Spleen (tissue), 11 donors: ENCODE measurements at regions not wholly inside any gene's neighbourhood (a gene's known extent, or its start where the extent isn't known, plus 50 kb on each side); places are given as distances from the start of the nearest gene placed in this dataset.

Experiments used
- DNase-seq: peaks from one replicate; pipeline ENCODE4 v3.0.0-alpha.2; 2020
- H3K27ac ChIP-seq, 8 donors: fragments of 200-600 bp; sonication (generic) in 7 of 8; 1 replicate in 4 of 8; 2 replicates in 4 of 8; pipeline versions ENCODE4 v1.5.0 to v1.8.0; 2016 to 2021; ENCODE audit warnings: inconsistent platforms in 4 of 8, mild to moderate bottlenecking in 4 of 8, moderate library complexity in 1 of 8
- H3K27me3 ChIP-seq, 7 donors: fragments of 200-600 bp; sonication (generic) in 6 of 7; replicated peaks in 1 of 7; 1 replicate in 4 of 7; 2 replicates in 3 of 7; pipeline versions ENCODE4 v1.5.0 to v1.8.0; 2016 to 2021; ENCODE audit warnings: inconsistent platforms in 3 of 7, mild to moderate bottlenecking in 1 of 7
- H3K36me3 ChIP-seq, 6 donors: fragments of 200-600 bp; sonication (generic) in 5 of 6; 1 replicate in 4 of 6; 2 replicates in 2 of 6; pipeline versions ENCODE4 v1.5.0 to v1.8.0; 2016 to 2021; ENCODE audit warnings: inconsistent platforms in 2 of 6
- H3K4me1 ChIP-seq, 6 donors: fragments of 200-600 bp; sonication (generic) in 5 of 6; 1 replicate in 3 of 6; 2 replicates in 3 of 6; pipeline versions ENCODE4 v1.5.0 to v1.8.0; 2016 to 2021; ENCODE audit warnings: inconsistent platforms in 3 of 6
- H3K4me3 ChIP-seq, 8 donors: fragments of 200-600 bp; sonication (generic) in 7 of 8; 1 replicate in 4 of 8; 2 replicates in 4 of 8; pipeline versions ENCODE4 v1.5.0 to v1.8.0; 2016 to 2021; ENCODE audit warnings: inconsistent platforms in 4 of 8, mild to moderate bottlenecking in 4 of 8, moderate library complexity in 2 of 8
- H3K9me3 ChIP-seq, 8 donors: fragments of 200-600 bp; sonication (generic) in 7 of 8; 1 replicate in 4 of 8; 2 replicates in 4 of 8; pipeline versions ENCODE4 v1.5.0 to v1.8.0; 2016 to 2021; ENCODE audit warnings: inconsistent platforms in 4 of 8
- POLR2A ChIP-seq, 3 donors: fragments of 450-650 bp; IDR thresholded peaks; one replicate each; pipeline ENCODE4 v1.5.1; 2017; ENCODE audit warnings: antibody characterized with exemption in 3 of 3, mild to moderate bottlenecking in 1 of 3
- POLR2AphosphoS5 ChIP-seq, 3 donors: sonication (generic); formaldehyde crosslinking; IDR thresholded peaks; one replicate each; pipeline ENCODE4 v1.5.1; 2017; ENCODE audit warnings: antibody characterized with exemption in 3 of 3
- WGBS, 5 donors: extraction: QIAGEN DNeasy Blood & Tissue Kit in 3 of 5; methylation state at CpG; one replicate each; pipeline versions ENCODE4 v1.1.5 to v1.1.7; 2013 to 2018; 5-methylcytosine and 5-hydroxymethylcytosine counted together
- intact Hi-C: fragments of 100-400 bp; cut with DNase I; formaldehyde crosslinking; loops from one replicate; pipeline ENCODE4 v1.15.0; 2023; ENCODE audit warnings: low total_unique reads
- TF ChIP-seq, protein P1 (sequence below), 11 experiments: fragments of 200-600 bp in 7 of 11; fragments of 450-650 bp in 4 of 11; sonication (generic) in 4 of 11; IDR thresholded peaks in 8 of 11; conservative IDR thresholded peaks in 3 of 11; 1 replicate in 7 of 11; 2 replicates in 4 of 11; pipeline versions ENCODE4 v1.4.0 to v1.8.0; 2016 to 2021; ENCODE audit warnings: antibody characterized with exemption in 11 of 11, inconsistent platforms in 4 of 11, mild to moderate bottlenecking in 1 of 11
- donor health status: healthy with polysubstance abuse.
- donor health status: DM: no; HTN: no; CAD: no; lungs with moderate emphysema.
- donor health status: DM: no; HTN: no; CAD: no.
- donor health status: Bipolar disorder and iron deficiency.
- donor health status: healthy.
- donor health status: DM: no; HTN: no; CAD: no.
- donor health status: DM: yes; HTN: yes; CAD: no.

DNA sequence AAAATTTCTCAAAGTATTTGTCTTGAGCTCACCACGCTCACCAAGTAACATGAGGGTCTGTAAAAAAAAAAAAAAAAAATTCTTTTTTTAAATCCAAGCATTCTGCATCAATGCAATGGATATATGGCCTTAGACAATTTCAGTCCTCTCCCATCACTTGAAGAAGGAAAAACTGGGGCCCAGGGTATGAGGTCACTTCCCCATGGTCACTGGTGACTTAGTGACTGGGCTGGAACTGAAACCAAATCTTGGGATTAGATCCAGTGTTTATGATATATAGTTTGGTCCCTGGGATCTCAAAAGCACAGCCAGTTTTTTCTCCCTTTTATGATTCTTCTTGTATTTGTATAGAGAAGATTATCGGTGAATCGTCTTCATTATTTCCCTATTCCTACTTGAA lies 477.9 kb upstream of the TNP1 start:
- WGBS, 5 donors, result 78 to 87% (median 83%) methylated on average over 3 of the region's 3 CpGs
- no peak for DNase-seq
- TF ChIP-seq, protein P1, sequence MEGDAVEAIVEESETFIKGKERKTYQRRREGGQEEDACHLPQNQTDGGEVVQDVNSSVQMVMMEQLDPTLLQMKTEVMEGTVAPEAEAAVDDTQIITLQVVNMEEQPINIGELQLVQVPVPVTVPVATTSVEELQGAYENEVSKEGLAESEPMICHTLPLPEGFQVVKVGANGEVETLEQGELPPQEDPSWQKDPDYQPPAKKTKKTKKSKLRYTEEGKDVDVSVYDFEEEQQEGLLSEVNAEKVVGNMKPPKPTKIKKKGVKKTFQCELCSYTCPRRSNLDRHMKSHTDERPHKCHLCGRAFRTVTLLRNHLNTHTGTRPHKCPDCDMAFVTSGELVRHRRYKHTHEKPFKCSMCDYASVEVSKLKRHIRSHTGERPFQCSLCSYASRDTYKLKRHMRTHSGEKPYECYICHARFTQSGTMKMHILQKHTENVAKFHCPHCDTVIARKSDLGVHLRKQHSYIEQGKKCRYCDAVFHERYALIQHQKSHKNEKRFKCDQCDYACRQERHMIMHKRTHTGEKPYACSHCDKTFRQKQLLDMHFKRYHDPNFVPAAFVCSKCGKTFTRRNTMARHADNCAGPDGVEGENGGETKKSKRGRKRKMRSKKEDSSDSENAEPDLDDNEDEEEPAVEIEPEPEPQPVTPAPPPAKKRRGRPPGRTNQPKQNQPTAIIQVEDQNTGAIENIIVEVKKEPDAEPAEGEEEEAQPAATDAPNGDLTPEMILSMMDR (IDR thresholded peaks at IDR 0.05 in 8 of 11, conservative IDR thresholded peaks at IDR 0.05 in 3 of 11), result no peak
- TF ChIP-seq POLR2A (IDR thresholded peaks at IDR 0.05) (no peak), POLR2AphosphoS5 (IDR thresholded peaks at IDR 0.05) (no peak)
- H3K27ac ChIP-seq, result no peak overlapping the region
- H3K27me3 ChIP-seq, result no peaks in the 10 kb centered on the region
- peaks cover 0 to 10% (median 0%) of the 10 kb centered on the region in 6 donors for H3K4me1 ChIP-seq
- no peaks in the 10 kb centered on the region for H3K9me3 ChIP-seq
- no peaks in the 10 kb centered on the region for H3K36me3 ChIP-seq
- H3K4me3 ChIP-seq, result no peak overlapping the region
- intact Hi-C loops, result no loop called here

DNA sequence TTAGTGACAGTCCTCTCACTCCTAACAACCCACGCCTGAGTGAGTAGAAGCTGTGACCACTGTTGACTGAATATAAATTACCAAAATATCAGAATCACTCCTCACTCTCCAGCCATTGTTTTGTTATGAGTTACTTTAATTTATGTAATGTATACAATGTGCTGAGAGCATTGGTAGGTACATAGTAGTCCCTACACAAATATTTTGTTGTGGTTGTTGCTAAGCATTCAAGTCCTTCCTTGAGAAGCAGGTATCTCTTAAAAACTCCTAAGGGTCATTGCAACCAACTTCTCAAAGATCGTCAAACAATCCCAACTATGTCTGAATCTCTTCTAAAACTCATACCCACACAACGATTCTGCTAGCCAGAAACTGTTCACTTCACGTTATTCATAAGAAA lies 476.8 kb upstream of the TNP1 start:
- no peak for DNase-seq
- H3K9me3 ChIP-seq, result no peaks in the 10 kb centered on the region
- H3K36me3 ChIP-seq, result no peaks in the 10 kb centered on the region
- intact Hi-C loops, result no loop called here
- peaks cover 0 to 16% (median 0%) of the 10 kb centered on the region in 6 donors for H3K4me1 ChIP-seq
- TF ChIP-seq, protein P1 (IDR thresholded peaks at IDR 0.05 in 8 of 11, conservative IDR thresholded peaks at IDR 0.05 in 3 of 11), result no peak
- TF ChIP-seq POLR2A (IDR thresholded peaks at IDR 0.05) (no peak), POLR2AphosphoS5 (IDR thresholded peaks at IDR 0.05) (no peak)
- 79 to 92% (median 85%) methylated on average over 4 of the region's 4 CpGs for WGBS, 5 donors
- H3K27ac ChIP-seq, result no peak overlapping the region
- no peaks in the 10 kb centered on the region for H3K27me3 ChIP-seq
- H3K4me3 ChIP-seq, result no peak overlapping the region

DNA sequence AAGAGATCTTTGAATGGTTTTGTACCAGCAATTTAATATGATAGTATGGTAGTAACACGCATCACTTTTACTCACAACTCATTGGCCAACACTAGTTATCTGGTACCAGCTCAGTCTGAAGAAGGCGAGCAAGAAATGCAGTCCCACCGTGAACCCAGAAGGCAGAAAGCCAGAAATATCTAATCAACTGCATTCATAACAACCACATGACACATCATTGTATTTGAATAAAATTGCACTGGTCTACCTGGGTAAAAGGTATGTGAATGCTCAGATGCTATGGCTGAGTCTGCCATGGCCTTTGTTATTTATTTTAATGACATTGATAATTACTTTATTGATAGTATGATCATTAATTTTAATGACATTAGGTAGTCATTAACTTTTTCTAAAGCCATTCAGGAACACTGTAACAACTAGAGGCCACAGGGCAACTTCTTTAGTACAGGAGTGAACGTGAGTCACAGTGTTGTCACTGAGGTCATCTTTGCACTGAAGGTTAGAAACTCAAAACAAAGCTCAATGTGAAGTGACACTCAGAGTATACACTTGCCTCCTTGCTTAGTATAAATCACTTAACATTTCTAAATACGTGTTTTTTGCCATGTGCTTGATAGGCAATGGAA lies 475.6 kb upstream of the TNP1 start:
- TF ChIP-seq, protein P1 (IDR thresholded peaks at IDR 0.05 in 8 of 11, conservative IDR thresholded peaks at IDR 0.05 in 3 of 11), result no peak
- no peak for TF ChIP-seq POLR2A (IDR thresholded peaks at IDR 0.05)
- TF ChIP-seq POLR2AphosphoS5 (IDR thresholded peaks at IDR 0.05), result no peak
- DNase-seq, result no peak
- 85 to 95% (median 90%) methylated on average over 5 of the region's 5 CpGs for WGBS, 5 donors
- no peaks in the 10 kb centered on the region for H3K36me3 ChIP-seq
- no peaks in the 10 kb centered on the region for H3K9me3 ChIP-seq
- no peak overlapping the region for H3K27ac ChIP-seq
- no peak overlapping the region for H3K4me3 ChIP-seq
- H3K4me1 ChIP-seq, result peaks cover 0 to 20% (median 0%) of the 10 kb centered on the region in 6 donors
- H3K27me3 ChIP-seq, result no peaks in the 10 kb centered on the region
- intact Hi-C loops, result no loop called here

DNA sequence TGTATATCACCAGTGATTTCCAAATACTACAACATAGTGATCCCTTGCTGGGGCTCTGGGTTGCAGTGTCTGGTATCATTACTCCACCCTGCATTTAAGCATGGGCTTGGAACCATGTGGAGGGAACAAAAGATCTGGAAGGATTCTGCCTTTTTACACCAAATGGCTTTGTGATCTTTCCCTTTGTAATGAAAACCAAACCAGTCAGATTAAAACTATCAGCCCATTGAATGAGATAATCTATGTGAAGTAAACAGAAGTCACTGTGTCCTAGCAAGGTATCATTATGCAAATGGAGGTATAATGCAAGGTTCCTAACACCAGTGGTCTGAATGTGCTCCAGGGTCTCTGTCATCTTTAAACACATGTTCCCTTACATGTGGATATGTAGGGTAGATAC lies 474.7 kb upstream of the TNP1 start:
- TF ChIP-seq, protein P1 (IDR thresholded peaks at IDR 0.05 in 8 of 11, conservative IDR thresholded peaks at IDR 0.05 in 3 of 11), result no peak
- TF ChIP-seq POLR2AphosphoS5 (IDR thresholded peaks at IDR 0.05), result no peak
- no peak for TF ChIP-seq POLR2A (IDR thresholded peaks at IDR 0.05)
- intact Hi-C loops, result no loop called here

More for the DNA sequence above, 474.7 kb upstream of the TNP1 start:
- Histone ChIP-seq H3K9me3 (no peaks in the 10 kb centered on the region), H3K36me3 (no peaks in the 10 kb centered on the region), H3K27ac (no peak overlapping the region), H3K4me3 (no peak overlapping the region), H3K4me1 (peaks cover 0 to 20% (median 0%) of the 10 kb centered on the region in 6 donors), H3K27me3 (peaks cover 0 to 3% (median 0%) of the 10 kb centered on the region in 7 donors)
- no peak for DNase-seq
